Left kidney (tissue), 1 donor: ENCODE measurements at regions not wholly inside any gene's neighbourhood (a gene's known extent, or its start where the extent isn't known, plus 50 kb on each side); places are given as distances from the start of the nearest gene placed in this dataset.
"Not testable (repeated sequence)": the region's sequence is repeated elsewhere in the genome, so short reads cannot be mapped to it uniquely, and the experiment has no call there.

Experiments used
- DNase-seq: peaks from one replicate; pipeline ENCODE4 v3.0.0-alpha.2; 2013

DNA sequence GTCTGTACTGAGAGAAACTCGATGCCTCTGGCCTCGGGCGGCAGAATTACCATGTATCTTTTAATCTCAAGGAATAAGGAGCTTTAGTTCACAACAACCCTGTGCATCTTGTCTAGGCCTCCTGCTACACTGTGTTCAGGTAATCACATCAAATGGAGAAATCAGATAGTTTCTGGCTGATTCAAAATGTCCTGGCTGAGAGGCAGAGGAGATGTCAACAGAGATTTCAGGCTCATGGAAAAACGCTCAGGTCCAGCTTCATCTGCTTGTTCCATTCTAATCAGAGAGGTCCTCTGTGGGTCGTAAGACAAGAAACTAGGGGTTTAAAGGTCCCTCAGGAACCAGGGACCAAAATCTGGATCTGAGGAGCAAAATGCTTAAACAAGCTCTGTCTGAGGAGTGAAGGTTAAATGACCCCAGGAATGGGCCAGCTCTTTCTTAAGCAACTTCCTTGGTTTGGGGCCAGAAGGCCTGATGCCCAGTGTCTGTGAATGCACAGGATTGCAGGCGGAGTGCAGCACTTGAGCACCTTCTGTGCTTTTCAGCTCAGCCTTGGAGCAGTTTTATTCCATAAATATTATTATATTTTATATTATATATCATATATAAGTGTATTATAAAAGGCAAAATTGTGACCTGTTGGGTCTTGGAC, 170.2 kb upstream of the PRICKLE1 start:
- no peak for DNase-seq

DNA sequence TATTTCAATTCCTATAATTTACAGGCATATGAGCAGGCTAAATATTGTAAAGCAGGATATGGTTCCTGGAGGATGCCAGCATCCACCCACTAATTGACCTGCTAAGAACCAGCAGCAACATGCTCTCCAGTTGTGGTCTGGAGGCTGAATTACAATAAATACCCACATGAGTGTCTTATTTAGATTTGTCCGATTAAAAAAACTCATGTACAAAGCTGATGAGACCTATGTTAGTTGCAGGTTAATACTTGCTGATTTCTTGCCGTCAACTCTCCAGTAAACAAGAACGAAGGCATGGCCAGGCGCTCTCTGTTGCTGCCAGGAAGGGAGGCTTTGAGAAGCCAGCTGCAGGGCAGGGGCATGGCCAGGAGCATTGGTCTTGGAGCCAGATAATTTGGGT, 169.3 kb upstream of the PRICKLE1 start:
- no peak for DNase-seq

DNA sequence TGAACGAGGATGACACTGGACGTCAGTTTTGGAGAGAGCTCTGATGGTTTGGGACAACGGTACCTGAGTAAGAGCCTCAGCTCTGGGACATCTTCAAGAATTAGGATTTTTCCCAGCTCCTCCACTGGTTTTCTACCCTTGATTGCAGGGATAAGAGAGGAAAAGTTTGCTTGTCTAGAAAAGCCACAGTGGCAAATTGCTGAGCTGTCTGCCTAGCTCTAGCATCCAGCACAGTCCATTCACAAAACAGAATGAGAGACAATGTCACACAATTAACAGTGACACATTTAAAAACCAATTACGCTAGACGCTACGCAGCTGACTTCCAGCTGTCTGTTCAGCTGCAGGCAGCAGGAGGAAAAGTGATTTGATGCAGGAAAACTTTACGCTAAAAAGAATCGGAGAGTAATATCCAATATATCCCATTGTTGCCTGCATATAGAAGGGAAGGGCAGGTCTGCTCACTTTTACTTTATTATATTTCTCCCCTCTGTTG, 168.1 kb upstream of the PRICKLE1 start:
- DNase-seq: no peak

- peak; percentile 41 for DNase-seq
These were observed 167.5 kb upstream of the PRICKLE1 start for GRCh38 chr12:42756841-42757623.

GRCh38 chr12:42750356-42750755, 160.8 kb upstream of the PRICKLE1 start:
- DNase-seq: no peak

DNA sequence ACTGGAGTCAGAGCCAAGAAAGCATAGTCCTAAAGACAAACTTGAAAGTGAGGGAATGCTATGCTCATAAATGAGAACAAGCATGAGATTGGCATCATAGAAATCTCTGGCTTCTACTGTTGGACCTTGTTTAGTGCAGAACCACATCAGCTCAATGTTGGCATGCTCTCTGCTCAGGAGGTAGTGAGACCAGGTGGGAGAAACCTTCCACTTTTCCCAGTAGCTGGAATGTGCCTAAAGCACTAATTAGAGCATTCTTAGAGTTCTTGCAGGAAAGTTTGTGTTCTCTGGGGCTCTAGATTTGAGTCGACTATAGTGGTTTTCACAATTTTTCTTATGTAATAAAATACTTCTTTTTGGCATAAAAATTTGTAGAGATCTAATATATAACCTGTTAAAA, 159.7 kb upstream of the PRICKLE1 start:
- no peak for DNase-seq

DNA sequence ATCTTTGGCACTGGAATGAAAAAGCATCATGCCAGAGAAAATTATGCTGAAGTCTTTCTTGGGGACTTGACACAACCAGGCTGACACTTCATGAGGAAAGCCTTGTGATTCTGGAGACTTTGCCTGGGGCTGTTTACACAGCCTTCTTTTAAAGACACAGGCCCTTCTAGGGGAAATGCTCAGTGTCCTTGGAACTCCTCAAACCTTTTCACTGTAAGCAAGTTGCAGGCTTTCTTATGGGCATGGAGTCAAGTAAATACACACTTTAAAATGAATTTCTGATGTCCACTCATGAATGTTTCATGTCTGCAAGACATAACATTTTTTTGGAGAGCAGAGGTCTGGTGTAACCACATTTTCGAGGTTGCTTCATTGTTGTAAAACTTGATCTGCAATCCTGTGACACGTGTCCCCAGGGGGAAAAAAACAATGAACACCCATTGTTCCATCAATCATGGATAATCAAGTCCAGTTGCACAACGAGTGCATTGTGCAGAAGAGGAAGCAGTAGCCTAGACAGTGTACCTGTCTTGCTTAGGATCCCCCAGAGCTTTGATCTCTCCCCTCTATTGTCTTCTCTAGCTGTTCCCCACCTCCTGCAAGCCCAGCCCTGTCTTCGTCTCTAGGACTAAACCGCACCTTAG, 155.1 kb upstream of the PRICKLE1 start:
- DNase-seq: no peak

DNA sequence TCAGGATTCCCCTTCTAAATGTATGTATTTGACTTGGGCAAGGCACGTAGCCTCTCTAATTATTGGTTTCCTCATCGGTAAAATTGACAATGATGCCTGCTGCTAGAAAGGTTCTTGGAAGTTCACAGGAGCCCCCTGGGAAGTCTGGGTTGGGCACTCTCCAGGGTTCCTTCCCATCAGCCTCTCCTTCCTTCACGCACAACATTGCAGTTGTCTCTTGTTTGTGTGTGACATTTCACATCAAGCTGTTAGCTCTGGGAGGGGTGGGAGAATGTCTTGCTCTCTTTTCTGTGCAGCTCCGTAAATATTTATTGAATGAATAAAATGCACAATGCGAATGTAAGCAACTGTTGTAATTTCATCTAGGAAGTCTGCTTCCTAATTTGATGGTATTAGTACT, 153.2 kb upstream of the PRICKLE1 start:
- no peak for DNase-seq

- no peak for DNase-seq
These were observed 152.4 kb upstream of the PRICKLE1 start for GRCh38 chr12:42741771-42742510.

GRCh38 chr12:42741091-42741490, 151.5 kb upstream of the PRICKLE1 start:
- DNase-seq: no peak

DNA sequence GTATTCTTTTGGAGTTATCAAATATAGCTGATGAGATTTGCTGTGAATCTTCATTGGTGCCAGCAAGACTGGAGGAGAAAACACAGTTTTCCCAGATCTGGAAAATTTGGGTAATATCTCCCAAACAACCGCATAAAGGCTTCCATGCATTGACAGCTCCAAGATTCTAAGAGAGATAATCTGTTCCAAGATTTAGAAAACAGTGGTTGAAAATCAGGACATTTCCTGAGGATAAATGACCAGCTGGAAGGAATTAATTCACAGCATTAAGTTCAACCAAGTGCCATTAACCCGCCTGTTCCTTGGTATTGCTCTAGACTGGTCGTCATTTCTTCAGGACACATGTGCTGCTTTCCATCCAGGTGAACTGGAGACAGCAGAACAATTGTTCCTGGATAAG, 147.9 kb upstream of the PRICKLE1 start:
- DNase-seq: no peak

GRCh38 chr12:42735861-42736361, 146.4 kb upstream of the PRICKLE1 start:
- DNase-seq: no peak

DNA sequence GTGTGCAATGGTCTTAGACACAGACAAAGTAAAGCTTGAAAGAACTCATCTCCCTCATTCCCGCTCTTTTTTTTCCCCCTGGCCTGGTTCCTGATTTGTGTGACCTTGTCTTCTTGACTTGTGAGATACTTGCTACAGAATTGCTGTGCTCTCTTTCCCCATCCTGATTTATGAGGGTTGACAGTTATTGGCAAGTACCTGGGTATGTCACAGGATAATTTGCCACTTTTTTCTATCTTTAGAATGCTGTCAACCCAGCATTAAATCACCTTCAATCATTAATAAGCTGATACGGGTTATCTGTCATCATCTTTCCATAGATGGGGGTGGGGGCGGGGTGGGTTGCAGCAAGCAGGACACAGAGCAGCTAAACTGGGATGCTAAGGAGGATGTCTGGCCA, 144.4 kb upstream of the PRICKLE1 start:
- DNase-seq: no peak

DNA sequence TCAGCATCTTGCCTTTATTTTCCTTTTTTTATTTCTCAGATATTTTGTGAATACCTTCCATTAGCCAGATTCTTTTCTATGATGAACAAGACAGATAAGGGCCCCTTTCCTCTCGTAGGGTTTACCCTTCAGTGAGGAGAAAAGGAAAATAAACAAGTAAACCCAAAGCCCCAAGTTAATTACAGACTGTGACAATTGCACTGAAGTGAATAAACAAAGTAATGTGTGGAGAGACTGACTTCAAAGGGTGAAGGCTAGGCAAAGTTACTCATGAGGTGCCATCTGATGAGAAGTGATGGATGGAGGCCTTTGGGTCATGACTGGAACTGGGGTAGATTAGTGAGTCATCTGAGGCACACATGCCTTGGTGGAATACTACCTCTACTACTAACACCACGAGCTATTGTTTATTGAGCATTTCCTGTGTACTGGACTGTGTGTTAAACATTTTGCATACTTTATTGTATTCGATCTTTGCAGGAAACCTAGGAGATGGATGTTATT, 143.4 kb upstream of the PRICKLE1 start:
- no peak for DNase-seq

- no peak for DNase-seq
These were observed 140.7 kb upstream of the PRICKLE1 start for GRCh38 chr12:42730291-42730690.

GRCh38 chr12:42729535-42729900, 140.0 kb upstream of the PRICKLE1 start:
- no peak for DNase-seq

DNA sequence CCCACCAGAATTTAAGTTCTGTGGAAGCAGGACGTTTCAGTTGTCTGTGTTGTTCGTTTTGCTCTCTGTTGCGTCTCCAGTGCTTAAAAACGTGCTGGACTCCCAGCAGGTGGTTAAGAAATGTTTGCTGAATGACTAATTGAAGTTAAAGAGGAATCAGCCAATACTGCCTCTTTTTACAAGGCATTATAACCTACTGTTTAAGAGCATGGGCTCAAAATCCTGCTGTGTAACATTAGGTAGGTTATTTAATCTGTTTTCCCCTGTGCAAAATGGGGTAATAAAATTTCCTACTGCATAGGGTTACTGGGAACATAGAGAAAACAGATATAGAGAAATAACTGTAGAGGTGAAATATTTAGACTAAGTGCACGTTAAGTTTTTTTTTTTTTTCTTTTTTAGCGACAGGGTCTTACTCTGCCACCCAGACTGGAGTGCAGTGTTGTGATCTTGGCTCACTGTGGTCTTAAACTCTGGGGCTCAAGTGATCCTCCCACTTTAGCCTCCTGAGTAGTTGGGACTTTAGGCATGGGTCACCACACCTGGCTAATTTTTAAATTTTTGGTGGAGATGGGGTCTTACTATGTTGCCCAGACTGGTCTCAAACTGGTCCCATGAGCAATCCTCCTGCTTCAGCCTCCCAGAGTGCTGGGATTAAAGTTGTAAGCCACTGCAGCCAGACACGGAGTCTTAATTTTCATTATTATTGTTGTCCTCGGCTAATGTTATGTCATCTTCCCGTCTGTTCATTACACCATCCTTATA, 139.4 kb upstream of the PRICKLE1 start:
- no peak for DNase-seq

- DNase-seq: no peak
These were observed 138.7 kb upstream of the PRICKLE1 start for GRCh38 chr12:42728287-42728686.

GRCh38 chr12:42725809-42726208, 136.3 kb upstream of the PRICKLE1 start:
- DNase-seq: no peak

DNA sequence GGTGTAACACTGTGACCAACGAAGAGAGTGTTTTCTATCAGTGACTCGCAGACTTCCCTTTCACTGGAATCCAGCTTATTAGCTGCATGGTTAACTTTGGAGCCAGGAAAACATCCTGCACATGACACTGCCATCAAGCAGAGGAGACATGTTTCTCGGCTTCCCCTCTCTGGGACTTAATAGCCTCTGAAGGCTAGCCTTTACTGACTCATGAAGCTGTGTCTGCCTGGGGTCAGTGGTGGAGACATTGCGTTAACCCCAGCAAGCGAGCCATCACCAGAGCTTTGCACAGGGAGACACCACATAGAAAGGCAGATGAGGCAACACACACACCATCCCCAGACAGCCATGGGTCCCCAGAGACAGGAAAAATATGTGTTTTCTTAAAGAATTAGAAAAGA, 126.9 kb upstream of the PRICKLE1 start:
- no peak for DNase-seq

DNA sequence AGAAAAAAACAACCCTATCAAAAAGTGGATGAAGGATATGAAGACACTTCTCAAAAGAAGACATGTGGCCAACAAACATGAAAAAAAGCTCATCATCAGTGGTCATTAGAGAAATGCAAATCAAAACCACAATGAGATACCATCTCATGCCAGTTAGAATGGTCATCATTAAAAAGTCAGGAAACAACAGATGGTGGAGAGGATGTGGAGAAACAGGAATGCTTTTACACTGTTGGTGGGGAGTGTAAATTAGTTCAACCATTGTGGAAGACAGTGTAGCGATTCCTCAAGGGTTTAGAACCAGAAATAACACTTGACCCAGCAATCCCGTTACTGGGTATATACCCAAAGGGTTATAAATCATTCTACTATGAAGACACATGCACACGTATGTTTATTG, 124.0 kb upstream of the PRICKLE1 start:
- DNase-seq: not testable (repeated sequence)
